Thyroid gland (tissue), 4 donors: ENCODE measurements at regions not wholly inside any gene's neighbourhood (a gene's known extent, or its start where the extent isn't known, plus 50 kb on each side); places are given as distances from the start of the nearest gene placed in this dataset.

Experiments used
- DNase-seq, 2 donors: peaks; one replicate each; pipeline ENCODE4 v3.0.0-alpha.2; 2019
- H3K27ac ChIP-seq, 3 donors: fragments of 200-600 bp; sonication (generic); 1 replicate in 2 of 3; 2 replicates in 1 of 3; pipeline ENCODE4 v1.5.1; 2016 to 2019; ENCODE audit warnings: mild to moderate bottlenecking in 1 of 3, moderate library complexity in 1 of 3
- H3K27me3 ChIP-seq: fragments of 200-600 bp; sonication (generic); one replicate; pipeline ENCODE4 v1.5.1; 2019
- H3K36me3 ChIP-seq, 2 donors: fragments of 200-600 bp; sonication (generic); one replicate each; pipeline ENCODE4 v1.5.1; 2016 to 2019
- H3K4me1 ChIP-seq, 2 donors: fragments of 200-600 bp; sonication (generic); one replicate each; pipeline ENCODE4 v1.5.1; 2017 to 2019
- H3K4me3 ChIP-seq, 3 donors: fragments of 200-600 bp; sonication (generic); replicated peaks in 1 of 3; 1 replicate in 2 of 3; 2 replicates in 1 of 3; pipeline ENCODE4 v1.5.1; 2016; ENCODE audit warnings: mild to moderate bottlenecking in 1 of 3
- H3K9me3 ChIP-seq: fragments of 200-600 bp; sonication (generic); one replicate; pipeline ENCODE4 v1.5.1; 2017
- POLR2A ChIP-seq, 2 donors: fragments of 450-650 bp; IDR thresholded peaks; one replicate each; pipeline ENCODE4 v1.6.1; 2017; ENCODE audit warnings: antibody characterized with exemption in 2 of 2, mild to moderate bottlenecking in 2 of 2, moderate library complexity in 1 of 2
- WGBS, 2 donors: methylation state at CpG; one replicate each; pipeline ENCODE4 v1.1.5; 2017; 5-methylcytosine and 5-hydroxymethylcytosine counted together
- intact Hi-C: fragments of 100-400 bp; cut with DNase I; formaldehyde crosslinking; loops from one replicate; pipeline ENCODE4 v1.15.1; 2023
- TF ChIP-seq, protein P1 (sequence below), 6 experiments: fragments of 200-600 bp in 3 of 6; fragments of 450-650 bp in 3 of 6; sonication (generic) in 3 of 6; IDR thresholded peaks; one replicate each; pipeline ENCODE4 v1.5.1; 2016 to 2019; ENCODE audit warnings: antibody characterized with exemption in 6 of 6, mild to moderate bottlenecking in 2 of 6, inconsistent platforms in 1 of 6, moderate library complexity in 1 of 6

DNA sequence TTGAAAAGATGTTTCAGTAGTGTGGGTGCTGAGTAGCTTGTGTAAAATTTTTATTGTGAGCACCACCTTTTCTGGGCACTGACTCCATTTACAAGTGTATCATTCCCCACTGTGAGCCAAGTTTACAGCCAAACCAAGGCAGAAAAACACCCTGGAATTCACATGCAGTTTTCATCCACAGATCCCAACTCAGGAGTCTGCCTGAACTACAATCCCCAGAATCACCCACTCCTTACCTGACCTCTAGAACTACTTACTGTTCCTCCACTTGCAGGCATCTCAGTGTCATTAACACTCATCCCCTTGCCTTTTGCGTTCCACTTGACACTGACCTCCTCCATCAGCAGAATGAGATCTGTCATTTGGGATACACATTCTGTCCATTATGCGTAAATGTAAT is 2042.6 kb upstream of the CDH6 start:
- H3K36me3 ChIP-seq, result no peaks in the 10 kb centered on the region
- no peaks in the 10 kb centered on the region for H3K27me3 ChIP-seq
- WGBS, 2 donors, result 52 to 54% methylated on average over 2 of the region's 2 CpGs
- intact Hi-C loops, result no loop called here
- no peak overlapping the region for H3K4me3 ChIP-seq
- DNase-seq, result no peak
- no peaks in the 10 kb centered on the region for H3K4me1 ChIP-seq
- H3K9me3 ChIP-seq, result no peaks in the 10 kb centered on the region
- H3K27ac ChIP-seq, result no peak overlapping the region
- no peak for TF ChIP-seq POLR2A (IDR thresholded peaks at IDR 0.05)
- TF ChIP-seq, protein P1, sequence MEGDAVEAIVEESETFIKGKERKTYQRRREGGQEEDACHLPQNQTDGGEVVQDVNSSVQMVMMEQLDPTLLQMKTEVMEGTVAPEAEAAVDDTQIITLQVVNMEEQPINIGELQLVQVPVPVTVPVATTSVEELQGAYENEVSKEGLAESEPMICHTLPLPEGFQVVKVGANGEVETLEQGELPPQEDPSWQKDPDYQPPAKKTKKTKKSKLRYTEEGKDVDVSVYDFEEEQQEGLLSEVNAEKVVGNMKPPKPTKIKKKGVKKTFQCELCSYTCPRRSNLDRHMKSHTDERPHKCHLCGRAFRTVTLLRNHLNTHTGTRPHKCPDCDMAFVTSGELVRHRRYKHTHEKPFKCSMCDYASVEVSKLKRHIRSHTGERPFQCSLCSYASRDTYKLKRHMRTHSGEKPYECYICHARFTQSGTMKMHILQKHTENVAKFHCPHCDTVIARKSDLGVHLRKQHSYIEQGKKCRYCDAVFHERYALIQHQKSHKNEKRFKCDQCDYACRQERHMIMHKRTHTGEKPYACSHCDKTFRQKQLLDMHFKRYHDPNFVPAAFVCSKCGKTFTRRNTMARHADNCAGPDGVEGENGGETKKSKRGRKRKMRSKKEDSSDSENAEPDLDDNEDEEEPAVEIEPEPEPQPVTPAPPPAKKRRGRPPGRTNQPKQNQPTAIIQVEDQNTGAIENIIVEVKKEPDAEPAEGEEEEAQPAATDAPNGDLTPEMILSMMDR (IDR thresholded peaks at IDR 0.05), result no peak

DNA sequence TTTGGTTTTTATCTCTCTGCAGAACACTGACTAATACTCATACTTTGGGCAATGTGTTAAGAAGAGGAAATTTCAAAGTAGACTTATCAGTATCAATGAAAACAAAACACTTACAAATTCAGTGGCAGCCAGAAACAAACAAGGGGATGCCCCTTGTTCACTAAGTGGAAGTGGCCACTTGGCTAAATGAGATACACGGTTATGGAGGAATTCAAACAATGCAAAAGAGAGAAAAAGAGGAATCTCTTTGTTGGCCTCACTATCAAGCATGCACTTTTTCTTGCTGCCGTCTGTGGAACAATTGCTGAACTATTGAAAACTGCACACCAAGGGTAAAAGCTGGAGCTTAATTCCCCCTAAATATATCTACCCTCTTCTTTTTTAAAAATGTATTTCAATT is 2044.9 kb upstream of the CDH6 start:
- Histone ChIP-seq H3K36me3 (no peaks in the 10 kb centered on the region), H3K9me3 (no peaks in the 10 kb centered on the region), H3K4me1 (no peaks in the 10 kb centered on the region), H3K4me3 (no peak overlapping the region), H3K27ac (no peak overlapping the region), H3K27me3 (no peaks in the 10 kb centered on the region)
- intact Hi-C loops, result no loop called here
- DNase-seq, result no peak
- 23 to 49% methylated on average over 2 of the region's 2 CpGs for WGBS, 2 donors
- TF ChIP-seq, protein P1 (IDR thresholded peaks at IDR 0.05), result no peak
- TF ChIP-seq POLR2A (IDR thresholded peaks at IDR 0.05), result no peak

DNA sequence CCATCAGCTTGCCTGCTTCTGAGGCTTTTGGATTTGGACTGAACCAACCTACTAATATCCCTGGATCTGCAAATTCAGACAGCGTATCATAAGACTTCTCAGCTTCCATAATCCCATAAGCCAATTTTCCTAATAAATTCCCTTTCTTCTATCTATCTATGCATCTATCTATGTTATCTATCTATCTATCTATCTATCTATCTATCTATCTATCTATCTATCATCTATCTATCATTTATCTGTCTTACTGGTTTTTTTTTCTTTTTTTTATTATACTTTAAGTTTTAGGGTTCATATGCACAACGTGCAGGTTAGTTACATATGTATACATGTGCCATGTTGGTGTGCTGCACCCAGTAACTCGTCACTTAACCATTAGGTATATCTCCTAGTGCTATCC is 2045.4 kb upstream of the CDH6 start:
- Histone ChIP-seq H3K27me3 (no peaks in the 10 kb centered on the region), H3K36me3 (no peaks in the 10 kb centered on the region), H3K27ac (no peak overlapping the region), H3K4me1 (no peaks in the 10 kb centered on the region), H3K4me3 (no peak overlapping the region), H3K9me3 (no peaks in the 10 kb centered on the region)
- 85 to 92% methylated on average over 3 of the region's 3 CpGs for WGBS, 2 donors
- TF ChIP-seq, protein P1 (IDR thresholded peaks at IDR 0.05), result no peak
- TF ChIP-seq POLR2A (IDR thresholded peaks at IDR 0.05), result no peak
- no peak for DNase-seq
- intact Hi-C loops, result no loop called here

DNA sequence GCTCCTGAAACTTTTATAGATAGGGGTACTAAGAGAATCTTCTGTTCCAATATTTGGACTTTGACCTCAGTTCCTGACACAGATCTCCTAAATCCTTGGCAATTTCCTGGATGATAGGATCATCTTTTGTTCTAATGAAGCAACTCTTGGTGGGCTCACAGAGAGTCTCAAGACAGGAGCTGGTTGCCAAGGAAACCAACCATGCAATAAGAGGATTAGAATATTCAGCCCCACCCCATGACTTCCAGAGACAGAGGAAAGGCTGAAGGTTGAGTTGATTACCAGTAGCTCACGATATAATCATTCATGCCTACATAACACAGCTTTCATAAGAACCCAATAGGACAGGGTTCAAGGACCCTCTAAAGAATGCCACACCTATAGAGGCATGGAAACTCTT is 2050.2 kb upstream of the CDH6 start:
- no peaks in the 10 kb centered on the region for H3K4me1 ChIP-seq
- H3K4me3 ChIP-seq, result no peak overlapping the region
- intact Hi-C loops, result no loop called here
- H3K9me3 ChIP-seq, result no peaks in the 10 kb centered on the region
- H3K36me3 ChIP-seq, result no peaks in the 10 kb centered on the region
- no peak for DNase-seq
- 63 to 71% methylated on average over 1 of the region's 1 CpG for WGBS, 2 donors
- no peaks in the 10 kb centered on the region for H3K27me3 ChIP-seq
- TF ChIP-seq, protein P1 (IDR thresholded peaks at IDR 0.05), result no peak
- no peak for TF ChIP-seq POLR2A (IDR thresholded peaks at IDR 0.05)
- H3K27ac ChIP-seq, result no peak overlapping the region

DNA sequence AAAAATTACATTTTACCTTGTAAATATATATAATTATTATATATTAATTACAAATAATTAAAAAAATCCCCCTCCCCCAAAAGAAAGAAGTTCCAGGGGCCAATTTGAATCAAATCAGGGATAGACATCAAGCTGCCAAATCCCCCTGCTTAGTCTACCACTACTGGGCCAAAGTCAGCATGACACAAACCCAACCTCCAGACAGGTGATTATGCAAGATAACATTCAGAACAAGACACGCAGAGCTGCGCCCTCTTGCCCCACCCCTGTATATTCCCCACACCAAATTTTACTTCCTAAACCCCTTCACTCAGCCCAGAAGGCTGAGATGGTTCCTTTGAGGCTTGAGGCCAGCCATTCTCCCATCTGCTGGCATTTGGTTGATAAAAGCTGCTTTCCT is 2059.1 kb upstream of the CDH6 start:
- Histone ChIP-seq H3K9me3 (no peaks in the 10 kb centered on the region), H3K4me1 (no peaks in the 10 kb centered on the region), H3K36me3 (no peaks in the 10 kb centered on the region), H3K27me3 (no peaks in the 10 kb centered on the region), H3K27ac (no peak overlapping the region), H3K4me3 (no peak overlapping the region)
- intact Hi-C loops, result no loop called here
- WGBS, 2 donors, result 67 to 81% methylated on average over 2 of the region's 2 CpGs
- no peak for DNase-seq
- no peak for TF ChIP-seq POLR2A (IDR thresholded peaks at IDR 0.05)
- TF ChIP-seq, protein P1 (IDR thresholded peaks at IDR 0.05), result no peak
